ENCODE measurements at regions not wholly inside any gene's neighbourhood (a gene's known extent, or its start where the extent isn't known, plus 50 kb on each side); places are given as distances from the start of the nearest gene placed in this dataset.

- FAIRE-seq = no peak
- no peak for DNase-seq (ENCODE audit: extremely low spot score, insufficient read length, low read depth)
These were observed 146.8 kb upstream of the KLHL29 start for GRCh38 chr2:23238011-23238657.

- FAIRE-seq = no peak
- DNase-seq (ENCODE audit: extremely low spot score, insufficient read length, low read depth) = no peak
These were observed 145.6 kb upstream of the KLHL29 start for GRCh38 chr2:23239374-23239773.

GRCh38 chr2:23241121-23241520 is 143.9 kb upstream of the KLHL29 start:
- DNase-seq (ENCODE audit: extremely low spot score, insufficient read length, low read depth) (no peak), FAIRE-seq (no peak)

- FAIRE-seq (no peak), DNase-seq (ENCODE audit: extremely low spot score, insufficient read length, low read depth) (no peak)
These were observed 143.3 kb upstream of the KLHL29 start for GRCh38 chr2:23241611-23242245.

- no peak for FAIRE-seq
These were observed 141.8 kb upstream of the KLHL29 start for GRCh38 chr2:23243073-23243659.

GRCh38 chr2:23244617-23245016 is 140.4 kb upstream of the KLHL29 start:
- DNase-seq (ENCODE audit: extremely low spot score, insufficient read length, low read depth) = no peak
- FAIRE-seq = no peak

More at GRCh38 chr2:23243073-23243659, 141.8 kb upstream of the KLHL29 start:
- DNase-seq (ENCODE audit: extremely low spot score, insufficient read length, low read depth) = no peak

GRCh38 chr2:23246992-23247683 is 137.8 kb upstream of the KLHL29 start:
- FAIRE-seq (no peak), DNase-seq (ENCODE audit: extremely low spot score, insufficient read length, low read depth) (no peak)

- no peak for FAIRE-seq
- DNase-seq (ENCODE audit: extremely low spot score, insufficient read length, low read depth) = no peak
These were observed 136.3 kb upstream of the KLHL29 start for GRCh38 chr2:23248667-23249066.

GRCh38 chr2:23249348-23249747 is 135.6 kb upstream of the KLHL29 start:
- no peak for DNase-seq (ENCODE audit: extremely low spot score, insufficient read length, low read depth)
- FAIRE-seq = no peak

- FAIRE-seq = no peak
These were observed 134.6 kb upstream of the KLHL29 start for GRCh38 chr2:23250371-23250770.

GRCh38 chr2:23256643-23257042 is 128.3 kb upstream of the KLHL29 start:
- FAIRE-seq (no peak), DNase-seq (ENCODE audit: extremely low spot score, insufficient read length, low read depth) (no peak)

More at GRCh38 chr2:23250371-23250770, 134.6 kb upstream of the KLHL29 start:
- DNase-seq (ENCODE audit: extremely low spot score, insufficient read length, low read depth) = no peak

GRCh38 chr2:23260621-23261020 is 124.4 kb upstream of the KLHL29 start:
- DNase-seq (ENCODE audit: extremely low spot score, insufficient read length, low read depth) = no peak
- no peak for FAIRE-seq

GRCh38 chr2:23268467-23269263 is 116.3 kb upstream of the KLHL29 start:
- DNase-seq (ENCODE audit: extremely low spot score, insufficient read length, low read depth) = no peak
- no peak for FAIRE-seq

- DNase-seq (ENCODE audit: extremely low spot score, insufficient read length, low read depth) (no peak), FAIRE-seq (no peak)
These were observed 115.2 kb upstream of the KLHL29 start for GRCh38 chr2:23269747-23270146.

- FAIRE-seq (no peak), DNase-seq (ENCODE audit: extremely low spot score, insufficient read length, low read depth) (no peak)
These were observed 114.2 kb upstream of the KLHL29 start for GRCh38 chr2:23270810-23271209.

GRCh38 chr2:23271230-23271629 is 113.7 kb upstream of the KLHL29 start:
- FAIRE-seq = no peak
- no peak for DNase-seq (ENCODE audit: extremely low spot score, insufficient read length, low read depth)

- no peak for FAIRE-seq
- no peak for DNase-seq (ENCODE audit: extremely low spot score, insufficient read length, low read depth)
These were observed 111.2 kb upstream of the KLHL29 start for GRCh38 chr2:23273786-23274185.

- DNase-seq (ENCODE audit: extremely low spot score, insufficient read length, low read depth) = no peak
- FAIRE-seq = no peak
These were observed 104.6 kb upstream of the KLHL29 start for GRCh38 chr2:23280401-23280800.

- no peak for DNase-seq (ENCODE audit: extremely low spot score, insufficient read length, low read depth)
- no peak for FAIRE-seq
These were observed 101.3 kb upstream of the KLHL29 start for GRCh38 chr2:23283653-23284052.

GRCh38 chr2:23285091-23285800 is 99.7 kb upstream of the KLHL29 start:
- FAIRE-seq (no peak), DNase-seq (ENCODE audit: extremely low spot score, insufficient read length, low read depth) (no peak)

Data from GM18507 (cell line).